PFSK-1 (cell line): ENCODE measurements at regions not wholly inside any gene's neighbourhood (a gene's known extent, or its start where the extent isn't known, plus 50 kb on each side); places are given as distances from the start of the nearest gene placed in this dataset.

Experiments
- POLR2AphosphoS5 ChIP-seq: IDR thresholded peaks from 2 replicates; pipeline ENCODE4 v1.6.1; 2012; ENCODE audit warnings: low read depth, mild to moderate bottlenecking, control low read depth, low read length, moderate library complexity
- SIN3A ChIP-seq: IDR thresholded peaks from 2 replicates; pipeline ENCODE4 v1.6.1; 2012; ENCODE audit warnings: mild to moderate bottlenecking, low read length, moderate library complexity, borderline replicate concordance; ENCODE audit not compliant: insufficient read depth
- TAF1 ChIP-seq: IDR thresholded peaks from 2 replicates; pipeline ENCODE4 v1.6.1; 2012; ENCODE audit warnings: low read length, control low read depth, borderline replicate concordance; ENCODE audit not compliant: insufficient read depth
- TF ChIP-seq, protein P1 (sequence below), 2 experiments: IDR thresholded peaks; 2 replicates each; pipeline versions ENCODE4 v1.6.1 to v1.8.0; 2011 to 2012; ENCODE audit warnings: low read depth in 2 of 2, low read length in 2 of 2, control low read depth in 1 of 2, inconsistent platforms in 1 of 2, mild to moderate bottlenecking in 1 of 2, moderate library complexity in 1 of 2; ENCODE audit not compliant: insufficient read depth in 1 of 2

DNA sequence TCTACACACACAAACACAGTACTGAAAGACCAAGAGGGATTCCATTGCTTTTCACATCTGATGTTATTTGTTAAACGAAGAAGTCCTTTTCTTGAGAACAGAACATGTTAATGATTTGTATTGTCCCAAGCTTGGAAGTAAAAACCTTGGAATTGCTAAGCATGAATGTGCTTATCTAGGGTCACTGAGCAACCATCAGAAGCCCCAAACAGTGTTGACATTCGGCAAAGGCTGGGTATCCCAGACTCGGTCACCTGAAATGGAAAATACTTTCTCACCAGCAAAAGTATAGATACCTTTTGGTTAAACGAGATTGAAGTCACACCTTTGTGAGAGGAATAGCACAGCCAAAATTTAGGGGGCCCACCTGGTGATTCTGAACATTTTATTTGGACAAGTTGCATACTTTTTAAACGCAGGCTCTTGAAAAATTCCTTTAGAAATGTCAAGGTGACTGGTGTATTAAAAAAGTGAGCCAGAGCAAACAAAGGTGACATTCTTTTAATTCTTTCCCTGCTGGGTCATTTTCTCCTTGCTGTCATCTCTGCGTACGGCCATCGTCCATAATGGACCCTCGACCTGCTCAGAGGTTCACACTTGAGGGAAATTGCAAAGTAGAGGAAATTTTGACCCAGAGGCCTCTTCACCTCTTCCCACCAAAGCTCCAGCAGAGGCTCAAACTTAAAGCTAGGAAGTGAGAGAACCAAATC is 95.8 kb upstream of the FOXA2 start:
- no peak for TF ChIP-seq TAF1
- no peak for TF ChIP-seq POLR2AphosphoS5
- TF ChIP-seq, protein P1, sequence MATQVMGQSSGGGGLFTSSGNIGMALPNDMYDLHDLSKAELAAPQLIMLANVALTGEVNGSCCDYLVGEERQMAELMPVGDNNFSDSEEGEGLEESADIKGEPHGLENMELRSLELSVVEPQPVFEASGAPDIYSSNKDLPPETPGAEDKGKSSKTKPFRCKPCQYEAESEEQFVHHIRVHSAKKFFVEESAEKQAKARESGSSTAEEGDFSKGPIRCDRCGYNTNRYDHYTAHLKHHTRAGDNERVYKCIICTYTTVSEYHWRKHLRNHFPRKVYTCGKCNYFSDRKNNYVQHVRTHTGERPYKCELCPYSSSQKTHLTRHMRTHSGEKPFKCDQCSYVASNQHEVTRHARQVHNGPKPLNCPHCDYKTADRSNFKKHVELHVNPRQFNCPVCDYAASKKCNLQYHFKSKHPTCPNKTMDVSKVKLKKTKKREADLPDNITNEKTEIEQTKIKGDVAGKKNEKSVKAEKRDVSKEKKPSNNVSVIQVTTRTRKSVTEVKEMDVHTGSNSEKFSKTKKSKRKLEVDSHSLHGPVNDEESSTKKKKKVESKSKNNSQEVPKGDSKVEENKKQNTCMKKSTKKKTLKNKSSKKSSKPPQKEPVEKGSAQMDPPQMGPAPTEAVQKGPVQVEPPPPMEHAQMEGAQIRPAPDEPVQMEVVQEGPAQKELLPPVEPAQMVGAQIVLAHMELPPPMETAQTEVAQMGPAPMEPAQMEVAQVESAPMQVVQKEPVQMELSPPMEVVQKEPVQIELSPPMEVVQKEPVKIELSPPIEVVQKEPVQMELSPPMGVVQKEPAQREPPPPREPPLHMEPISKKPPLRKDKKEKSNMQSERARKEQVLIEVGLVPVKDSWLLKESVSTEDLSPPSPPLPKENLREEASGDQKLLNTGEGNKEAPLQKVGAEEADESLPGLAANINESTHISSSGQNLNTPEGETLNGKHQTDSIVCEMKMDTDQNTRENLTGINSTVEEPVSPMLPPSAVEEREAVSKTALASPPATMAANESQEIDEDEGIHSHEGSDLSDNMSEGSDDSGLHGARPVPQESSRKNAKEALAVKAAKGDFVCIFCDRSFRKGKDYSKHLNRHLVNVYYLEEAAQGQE (IDR thresholded peaks at IDR 0.05; ENCODE audit: insufficient read depth in 1 of 2, low read depth in 2 of 2, low read length in 2 of 2) = no peak
- TF ChIP-seq SIN3A = no peak
